ENCODE measurements at regions not wholly inside any gene's neighbourhood (a gene's known extent, or its start where the extent isn't known, plus 50 kb on each side); places are given as distances from the start of the nearest gene placed in this dataset.

- WGBS (ENCODE audit: insufficient coverage, low coverage, missing lambda C conversion rate), result 6% methylated on average over 4 of the region's 4 CpGs
- no peak overlapping the region for H2AFZ ChIP-seq (ENCODE audit: low read depth, low read length)
- BruUV-seq (replicated peaks), result no TSS peak
- no peaks in the 10 kb centered on the region for H3K79me2 ChIP-seq (ENCODE audit: control insufficient read depth, insufficient read depth, low read length)
- POLR2A ChIA-PET, result no interaction called here
- no peaks in the 10 kb centered on the region for H3K36me3 ChIP-seq (ENCODE audit: control insufficient read depth, insufficient read depth, low read length)
- H3K4me2 ChIP-seq (ENCODE audit: insufficient read depth, low read length), result no peak overlapping the region
- DNase-seq (ENCODE audit: extremely low read depth in 1 of 4, low spot score in 3 of 4) (no peak), FAIRE-seq (no peak), ATAC-seq (no peak)
- H3K4me3 ChIP-seq, result no peak overlapping the region
- CTCF ChIA-PET (ENCODE audit: low intra/inter-chr PET ratio), result no interaction called here
- no peaks in the 10 kb centered on the region for H4K20me1 ChIP-seq (replicated peaks; ENCODE audit: control insufficient read depth, insufficient read depth, low read length)
- H3K9me1 ChIP-seq (ENCODE audit: control insufficient read depth, insufficient read depth, low read length), result no peaks in the 10 kb centered on the region
- no peak overlapping the region for H3K9ac ChIP-seq (ENCODE audit: insufficient read depth in 1 of 2, low read depth in 2 of 2, low read length in 2 of 2)
- TF ChIP-seq MAFK (IDR thresholded peaks at IDR 0.05; ENCODE audit: low read length) (no peak), HNRNPL (IDR thresholded peaks at IDR 0.05; ENCODE audit: low read depth, low read length) (no peak), ZNF830 (CRISPR knock-in tag; IDR thresholded peaks at IDR 0.05) (no peak), ZNF232 (CRISPR knock-in tag; IDR thresholded peaks at IDR 0.05) (no peak), ZC3H11A (IDR thresholded peaks at IDR 0.05; ENCODE audit: low read depth, low read length) (no peak), PHB2 (IDR thresholded peaks at IDR 0.05; ENCODE audit: low read depth) (no peak), MAZ (CRISPR knock-in tag; conservative IDR thresholded peaks at IDR 0.05 in 1 of 2, IDR thresholded peaks at IDR 0.05 in 1 of 2) (no peak), USF1 (CRISPR knock-in tag; IDR thresholded peaks at IDR 0.05) (no peak), ZNF507 (tag; conservative IDR thresholded peaks at IDR 0.05) (no peak), PYGO2 (tag; IDR thresholded peaks at IDR 0.05) (no peak), MCM5 (IDR thresholded peaks at IDR 0.05; ENCODE audit: low read depth) (no peak), ZNF76 (CRISPR knock-in tag; IDR thresholded peaks at IDR 0.05; ENCODE audit: borderline replicate concordance) (no peak), NCOR1 (IDR thresholded peaks at IDR 0.05) (no peak), GTF2E2 (tag; IDR thresholded peaks at IDR 0.05) (no peak)
- TF ChIP-seq, protein P1, sequence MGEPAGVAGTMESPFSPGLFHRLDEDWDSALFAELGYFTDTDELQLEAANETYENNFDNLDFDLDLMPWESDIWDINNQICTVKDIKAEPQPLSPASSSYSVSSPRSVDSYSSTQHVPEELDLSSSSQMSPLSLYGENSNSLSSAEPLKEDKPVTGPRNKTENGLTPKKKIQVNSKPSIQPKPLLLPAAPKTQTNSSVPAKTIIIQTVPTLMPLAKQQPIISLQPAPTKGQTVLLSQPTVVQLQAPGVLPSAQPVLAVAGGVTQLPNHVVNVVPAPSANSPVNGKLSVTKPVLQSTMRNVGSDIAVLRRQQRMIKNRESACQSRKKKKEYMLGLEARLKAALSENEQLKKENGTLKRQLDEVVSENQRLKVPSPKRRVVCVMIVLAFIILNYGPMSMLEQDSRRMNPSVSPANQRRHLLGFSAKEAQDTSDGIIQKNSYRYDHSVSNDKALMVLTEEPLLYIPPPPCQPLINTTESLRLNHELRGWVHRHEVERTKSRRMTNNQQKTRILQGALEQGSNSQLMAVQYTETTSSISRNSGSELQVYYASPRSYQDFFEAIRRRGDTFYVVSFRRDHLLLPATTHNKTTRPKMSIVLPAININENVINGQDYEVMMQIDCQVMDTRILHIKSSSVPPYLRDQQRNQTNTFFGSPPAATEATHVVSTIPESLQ (CRISPR knock-in tag; IDR thresholded peaks at IDR 0.05), result no peak
- in situ Hi-C loops (cut with MboI), result no loop called here
- no peaks in the 10 kb centered on the region for H3K9me3 ChIP-seq (replicated peaks; ENCODE audit: control insufficient read depth, insufficient read depth, low read depth, low read length)
- H3K4me1 ChIP-seq (replicated peaks in 1 of 2; ENCODE audit: control insufficient read depth in 2 of 2, insufficient read depth in 2 of 2, low read length in 2 of 2), result no peaks in the 10 kb centered on the region
- H3K27me3 ChIP-seq (ENCODE audit: control insufficient read depth in 2 of 2, insufficient read depth in 2 of 2, low read length in 2 of 2), result no peaks in the 10 kb centered on the region
- H3K27ac ChIP-seq (ENCODE audit: extremely low read depth, low read depth, low read length), result no peak overlapping the region
- intact Hi-C loops (cut with micrococcal nuclease), result no loop called here
Observed at GRCh38 chr13:31442571-31442970, 242.8 kb downstream of the B3GLCT start.

Data from K562 (cell line).